Esophagus squamous epithelium (tissue), 4 donors: ENCODE measurements at regions not wholly inside any gene's neighbourhood (a gene's known extent, or its start where the extent isn't known, plus 50 kb on each side); places are given as distances from the start of the nearest gene placed in this dataset.

Experiments
- CTCF ChIP-seq, 6 experiments: fragments of 450-650 bp in 4 of 6; fragments of 200-600 bp in 2 of 6; sonication (generic) in 2 of 6; IDR thresholded peaks; one replicate each; pipeline ENCODE4 v1.5.1; 2016 to 2019; ENCODE audit warnings: antibody characterized with exemption in 6 of 6, mild to moderate bottlenecking in 4 of 6, moderate library complexity in 4 of 6
- POLR2A ChIP-seq, 4 donors: fragments of 450-650 bp; IDR thresholded peaks; one replicate each; pipeline ENCODE4 v1.6.1; 2017; ENCODE audit warnings: antibody characterized with exemption in 4 of 4, mild to moderate bottlenecking in 4 of 4, moderate library complexity in 3 of 4

- TF ChIP-seq POLR2A (IDR thresholded peaks at IDR 0.05) = no peak
- TF ChIP-seq CTCF (IDR thresholded peaks at IDR 0.05) = no peak
Observed at GRCh38 chr5:166856791-166857190, 1434.7 kb upstream of the WWC1 start.
